ENCODE measurements at regions not wholly inside any gene's neighbourhood (a gene's known extent, or its start where the extent isn't known, plus 50 kb on each side); places are given as distances from the start of the nearest gene placed in this dataset.
"Not testable (repeated sequence)": the region's sequence is repeated elsewhere in the genome, so short reads cannot be mapped to it uniquely, and the experiment has no call there.

GRCh38 chr13:62176051-62176450, 760.4 kb upstream of the PCDH20 start:
- no peak for DNase-seq (ENCODE audit: low spot score)

- DNase-seq (ENCODE audit: low spot score) = no peak
Measured at GRCh38 chr13:62173958-62174357, 758.3 kb upstream of the PCDH20 start.

GRCh38 chr13:62171697-62172096, 756.0 kb upstream of the PCDH20 start:
- no peak for DNase-seq (ENCODE audit: low spot score)

GRCh38 chr13:62168891-62169290, 753.2 kb upstream of the PCDH20 start:
- no peak for DNase-seq (ENCODE audit: low spot score)

- DNase-seq (ENCODE audit: low spot score) = no peak
Measured at GRCh38 chr13:62167650-62168172, 752.1 kb upstream of the PCDH20 start.

GRCh38 chr13:62162860-62163259, 747.2 kb upstream of the PCDH20 start:
- no peak for DNase-seq (ENCODE audit: low spot score)

GRCh38 chr13:62158520-62158919, 742.9 kb upstream of the PCDH20 start:
- DNase-seq (ENCODE audit: low spot score) = no peak

- not testable (repeated sequence) for DNase-seq (ENCODE audit: low spot score)
Measured at GRCh38 chr13:62151724-62152123, 736.1 kb upstream of the PCDH20 start.

GRCh38 chr13:62142048-62142447, 726.4 kb upstream of the PCDH20 start:
- DNase-seq (ENCODE audit: low spot score) = no peak

GRCh38 chr13:62139597-62139996, 723.9 kb upstream of the PCDH20 start:
- no peak for DNase-seq (ENCODE audit: low spot score)

GRCh38 chr13:62137629-62138405, 722.2 kb upstream of the PCDH20 start:
- no peak for DNase-seq (ENCODE audit: low spot score)

- DNase-seq (ENCODE audit: low spot score) = no peak
Measured at GRCh38 chr13:62131604-62132003, 716.0 kb upstream of the PCDH20 start.

- DNase-seq (ENCODE audit: low spot score) = no peak
Measured at GRCh38 chr13:62130062-62130970, 714.7 kb upstream of the PCDH20 start.

- no peak for DNase-seq (ENCODE audit: low spot score)
Measured at GRCh38 chr13:62129000-62129551, 713.4 kb upstream of the PCDH20 start.

- DNase-seq (ENCODE audit: low spot score) = no peak
Measured at GRCh38 chr13:62126400-62126799, 710.8 kb upstream of the PCDH20 start.

GRCh38 chr13:62125451-62125850, 709.8 kb upstream of the PCDH20 start:
- DNase-seq (ENCODE audit: low spot score) = no peak

- no peak for DNase-seq (ENCODE audit: low spot score)
Measured at GRCh38 chr13:62123409-62123808, 707.8 kb upstream of the PCDH20 start.

- no peak for DNase-seq (ENCODE audit: low spot score)
Measured at GRCh38 chr13:62122434-62122833, 706.8 kb upstream of the PCDH20 start.

GRCh38 chr13:62119739-62120700, 704.4 kb upstream of the PCDH20 start:
- DNase-seq (ENCODE audit: low spot score) = peak; percentile 12

GRCh38 chr13:62115831-62116230, 700.2 kb upstream of the PCDH20 start:
- DNase-seq (ENCODE audit: low spot score) = no peak

- no peak for DNase-seq (ENCODE audit: low spot score)
Measured at GRCh38 chr13:62113179-62113578, 697.5 kb upstream of the PCDH20 start.
